ENCODE measurements at regions not wholly inside any gene's neighbourhood (a gene's known extent, or its start where the extent isn't known, plus 50 kb on each side); places are given as distances from the start of the nearest gene placed in this dataset.

GRCh38 chr10:113304726-113305125 lies 248.1 kb upstream of the HABP2 start:
- Histone ChIP-seq H3K4me3 (no peak overlapping the region), H3K27me3 (no peaks in the 10 kb centered on the region), H3K4me1 (no peaks in the 10 kb centered on the region), H3K36me3 (no peaks in the 10 kb centered on the region), H3K9me3 (no peaks in the 10 kb centered on the region), H3K27ac (no peak overlapping the region)
- intact Hi-C loops (cut with DNase I), result no loop called here
- WGBS, 2 donors, result 68 to 82% methylated on average over 5 of the region's 5 CpGs
- DNase-seq, result no peak
- no peak for TF ChIP-seq CTCF (IDR thresholded peaks at IDR 0.05)
- TF ChIP-seq POLR2AphosphoS5 (IDR thresholded peaks at IDR 0.05), result no peak
- TF ChIP-seq POLR2A (IDR thresholded peaks at IDR 0.05), result no peak
- TF ChIP-seq EP300 (IDR thresholded peaks at IDR 0.05), result no peak

- no peaks in the 10 kb centered on the region for H3K4me1 ChIP-seq
- 74 to 86% methylated on average over 5 of the region's 5 CpGs for WGBS, 2 donors
- no peak overlapping the region for H3K27ac ChIP-seq
- H3K4me3 ChIP-seq, result no peak overlapping the region
- no peaks in the 10 kb centered on the region for H3K27me3 ChIP-seq
- H3K36me3 ChIP-seq, result no peaks in the 10 kb centered on the region
- TF ChIP-seq POLR2AphosphoS5 (IDR thresholded peaks at IDR 0.05) (no peak), CTCF (IDR thresholded peaks at IDR 0.05) (no peak), POLR2A (IDR thresholded peaks at IDR 0.05) (no peak), EP300 (IDR thresholded peaks at IDR 0.05) (no peak)
- intact Hi-C loops (cut with DNase I), result no loop called here
- no peaks in the 10 kb centered on the region for H3K9me3 ChIP-seq
- no peak for DNase-seq
Measured at GRCh38 chr10:113305871-113306270, 247.0 kb upstream of the HABP2 start.

- Histone ChIP-seq H3K36me3 (no peaks in the 10 kb centered on the region), H3K27me3 (no peaks in the 10 kb centered on the region), H3K4me3 (no peak overlapping the region), H3K9me3 (no peaks in the 10 kb centered on the region), H3K4me1 (no peaks in the 10 kb centered on the region), H3K27ac (no peak overlapping the region)
- intact Hi-C loops (cut with DNase I), result no loop called here
- TF ChIP-seq POLR2A (IDR thresholded peaks at IDR 0.05), result no peak
- no peak for TF ChIP-seq POLR2AphosphoS5 (IDR thresholded peaks at IDR 0.05)
- no peak for TF ChIP-seq CTCF (IDR thresholded peaks at IDR 0.05)
- no peak for TF ChIP-seq EP300 (IDR thresholded peaks at IDR 0.05)
- 89 to 93% methylated on average over 4 of the region's 4 CpGs for WGBS, 2 donors
- no peak for DNase-seq
Measured at GRCh38 chr10:113309791-113310190, 243.1 kb upstream of the HABP2 start.

GRCh38 chr10:113310347-113310746 lies 242.5 kb upstream of the HABP2 start:
- intact Hi-C loops (cut with DNase I), result no loop called here
- no peak for TF ChIP-seq EP300 (IDR thresholded peaks at IDR 0.05)
- TF ChIP-seq POLR2AphosphoS5 (IDR thresholded peaks at IDR 0.05), result no peak
- TF ChIP-seq POLR2A (IDR thresholded peaks at IDR 0.05), result no peak
- TF ChIP-seq CTCF (IDR thresholded peaks at IDR 0.05), result no peak
- Histone ChIP-seq H3K27me3 (no peaks in the 10 kb centered on the region), H3K27ac (no peak overlapping the region), H3K4me1 (no peaks in the 10 kb centered on the region), H3K9me3 (no peaks in the 10 kb centered on the region), H3K36me3 (no peaks in the 10 kb centered on the region), H3K4me3 (no peak overlapping the region)
- WGBS, 2 donors, result 54 to 65% methylated on average over 7 of the region's 7 CpGs
- no peak for DNase-seq

- intact Hi-C loops (cut with DNase I), result no loop called here
- TF ChIP-seq EP300 (IDR thresholded peaks at IDR 0.05) (no peak), POLR2AphosphoS5 (IDR thresholded peaks at IDR 0.05) (no peak), POLR2A (IDR thresholded peaks at IDR 0.05) (no peak), CTCF (IDR thresholded peaks at IDR 0.05) (no peak)
- DNase-seq, result no peak
- Histone ChIP-seq H3K4me3 (no peak overlapping the region), H3K4me1 (no peaks in the 10 kb centered on the region), H3K27ac (no peak overlapping the region), H3K36me3 (no peaks in the 10 kb centered on the region), H3K27me3 (no peaks in the 10 kb centered on the region), H3K9me3 (no peaks in the 10 kb centered on the region)
- WGBS, 2 donors, result 93 to 96% methylated on average over 5 of the region's 5 CpGs
Measured at GRCh38 chr10:113313048-113313602, 239.7 kb upstream of the HABP2 start.

Measured in sigmoid colon (tissue), 6 donors.